ENCODE measurements at regions not wholly inside any gene's neighbourhood (a gene's known extent, or its start where the extent isn't known, plus 50 kb on each side); places are given as distances from the start of the nearest gene placed in this dataset.

- Histone ChIP-seq H3K36me3 (ENCODE audit: insufficient read depth, low read length) (no peaks in the 10 kb centered on the region), H3K79me2 (ENCODE audit: control insufficient read depth, insufficient read depth, low read length, unreplicated experiment) (no peaks in the 10 kb centered on the region), H3K27me3 (ENCODE audit: insufficient read depth, low read length) (no peaks in the 10 kb centered on the region), H3K27ac (ENCODE audit: low read depth, low read length) (no peak overlapping the region), H2AFZ (ENCODE audit: low read length, unreplicated experiment) (no peak overlapping the region), H3K4me1 (ENCODE audit: control insufficient read depth, insufficient read depth, low read length, unreplicated experiment) (no peaks in the 10 kb centered on the region), H3K4me3 (ENCODE audit: low read depth, low read length) (no peak overlapping the region)
Measured at GRCh38 chr13:109885235-109885634, 98.9 kb upstream of the IRS2 start.

DNA sequence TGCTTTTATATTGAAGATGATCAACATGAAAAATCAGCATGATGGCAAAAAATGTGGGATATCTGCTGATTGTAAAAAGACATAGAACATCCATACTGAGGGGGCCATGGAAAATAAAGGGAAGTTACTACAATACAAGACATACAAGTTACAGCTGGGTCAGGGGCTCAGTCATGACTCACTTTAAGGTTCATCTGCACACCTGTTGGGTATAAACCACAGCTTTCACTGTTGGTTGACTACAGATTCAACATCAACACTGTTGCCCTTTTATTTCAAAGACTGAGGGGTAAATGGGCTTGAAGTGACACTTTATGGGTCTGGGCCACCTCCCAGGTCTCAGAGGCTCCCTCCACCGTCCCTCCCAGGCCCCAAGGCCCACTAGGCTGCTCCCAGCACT, 98.1 kb upstream of the IRS2 start:
- no peaks in the 10 kb centered on the region for H3K79me2 ChIP-seq (ENCODE audit: control insufficient read depth, insufficient read depth, low read length, unreplicated experiment)
- H3K27me3 ChIP-seq (ENCODE audit: insufficient read depth, low read length) = no peaks in the 10 kb centered on the region
- no peak overlapping the region for H3K4me3 ChIP-seq (ENCODE audit: low read depth, low read length)
- no peaks in the 10 kb centered on the region for H3K36me3 ChIP-seq (ENCODE audit: insufficient read depth, low read length)
- H3K4me1 ChIP-seq (ENCODE audit: control insufficient read depth, insufficient read depth, low read length, unreplicated experiment) = no peaks in the 10 kb centered on the region
- H2AFZ ChIP-seq (ENCODE audit: low read length, unreplicated experiment) = no peak overlapping the region
- no peak overlapping the region for H3K27ac ChIP-seq (ENCODE audit: low read depth, low read length)

DNA sequence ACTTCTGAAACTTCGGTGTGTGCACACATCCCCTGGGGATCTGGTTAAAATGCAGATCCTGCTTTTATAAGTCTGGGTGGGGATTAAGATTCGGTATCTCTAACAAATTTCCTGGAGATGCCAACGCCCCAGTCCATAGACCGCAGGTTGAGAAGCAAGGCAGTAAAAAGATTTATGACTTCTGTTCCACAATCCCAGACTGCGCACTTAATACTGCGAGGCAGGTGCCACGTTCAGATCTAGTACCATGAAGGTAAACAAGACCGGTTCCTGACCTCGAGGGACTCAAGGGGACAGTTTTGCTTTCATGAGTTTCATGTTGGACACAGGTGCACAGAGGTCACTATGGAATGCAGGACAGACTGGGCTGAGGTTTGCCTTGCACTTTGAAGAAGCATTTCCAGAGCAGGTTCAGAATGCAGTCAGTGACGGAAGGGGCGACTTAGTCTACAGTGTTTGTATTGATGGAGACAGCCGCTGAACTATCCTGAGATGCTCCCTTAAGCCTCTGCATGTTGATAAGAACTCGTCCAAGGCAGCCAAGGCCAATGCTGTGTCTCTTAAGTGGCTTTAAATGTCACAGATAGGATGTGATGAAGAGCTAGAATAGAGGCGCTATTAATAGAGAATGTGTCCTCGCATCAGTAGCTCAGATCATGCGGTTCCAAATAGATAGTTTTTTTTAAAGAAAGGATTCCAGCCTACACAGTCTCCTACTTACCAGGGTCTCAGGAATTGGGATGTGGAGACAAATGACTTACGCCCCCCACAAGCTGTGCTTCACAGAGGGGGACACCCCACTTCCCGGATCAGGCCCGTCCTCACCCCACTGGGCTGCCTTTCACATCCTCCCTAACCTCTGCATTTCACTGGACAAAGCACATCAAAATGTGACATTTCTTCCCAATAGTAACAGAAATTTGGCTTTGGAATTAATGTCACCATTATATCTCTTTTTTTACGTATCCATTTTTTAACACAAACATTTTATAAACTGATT, 97.1 kb upstream of the IRS2 start:
- Histone ChIP-seq H3K4me1 (ENCODE audit: control insufficient read depth, insufficient read depth, low read length, unreplicated experiment) (no peaks in the 10 kb centered on the region), H3K27ac (ENCODE audit: low read depth, low read length) (no peak overlapping the region), H3K79me2 (ENCODE audit: control insufficient read depth, insufficient read depth, low read length, unreplicated experiment) (no peaks in the 10 kb centered on the region), H3K27me3 (ENCODE audit: insufficient read depth, low read length) (no peaks in the 10 kb centered on the region), H3K4me3 (ENCODE audit: low read depth, low read length) (no peak overlapping the region), H2AFZ (ENCODE audit: low read length, unreplicated experiment) (no peak overlapping the region), H3K36me3 (ENCODE audit: insufficient read depth, low read length) (no peaks in the 10 kb centered on the region)

GRCh38 chr13:109881961-109882558, 95.7 kb upstream of the IRS2 start:
- Histone ChIP-seq H3K4me1 (ENCODE audit: control insufficient read depth, insufficient read depth, low read length, unreplicated experiment) (no peaks in the 10 kb centered on the region), H2AFZ (ENCODE audit: low read length, unreplicated experiment) (no peak overlapping the region), H3K36me3 (ENCODE audit: insufficient read depth, low read length) (no peaks in the 10 kb centered on the region), H3K79me2 (ENCODE audit: control insufficient read depth, insufficient read depth, low read length, unreplicated experiment) (no peaks in the 10 kb centered on the region), H3K27me3 (ENCODE audit: insufficient read depth, low read length) (no peaks in the 10 kb centered on the region), H3K27ac (ENCODE audit: low read depth, low read length) (no peak overlapping the region), H3K4me3 (ENCODE audit: low read depth, low read length) (no peak overlapping the region)

- Histone ChIP-seq H3K4me3 (ENCODE audit: low read depth, low read length) (no peak overlapping the region), H3K4me1 (ENCODE audit: control insufficient read depth, insufficient read depth, low read length, unreplicated experiment) (no peaks in the 10 kb centered on the region), H3K27ac (ENCODE audit: low read depth, low read length) (no peak overlapping the region), H3K79me2 (ENCODE audit: control insufficient read depth, insufficient read depth, low read length, unreplicated experiment) (no peaks in the 10 kb centered on the region), H3K27me3 (ENCODE audit: insufficient read depth, low read length) (no peaks in the 10 kb centered on the region), H3K36me3 (ENCODE audit: insufficient read depth, low read length) (no peaks in the 10 kb centered on the region), H2AFZ (ENCODE audit: low read length, unreplicated experiment) (no peak overlapping the region)
Measured at GRCh38 chr13:109881347-109881725, 95.0 kb upstream of the IRS2 start.

GRCh38 chr13:109880371-109881346, 94.3 kb upstream of the IRS2 start:
- no peaks in the 10 kb centered on the region for H3K27me3 ChIP-seq (ENCODE audit: insufficient read depth, low read length)
- no peaks in the 10 kb centered on the region for H3K36me3 ChIP-seq (ENCODE audit: insufficient read depth, low read length)
- H3K4me3 ChIP-seq (ENCODE audit: low read depth, low read length) = no peak overlapping the region
- H3K27ac ChIP-seq (ENCODE audit: low read depth, low read length) = no peak overlapping the region
- H3K79me2 ChIP-seq (ENCODE audit: control insufficient read depth, insufficient read depth, low read length, unreplicated experiment) = no peaks in the 10 kb centered on the region
- H2AFZ ChIP-seq (ENCODE audit: low read length, unreplicated experiment) = no peak overlapping the region
- peaks cover 4% of the 10 kb centered on the region for H3K4me1 ChIP-seq (ENCODE audit: control insufficient read depth, insufficient read depth, low read length, unreplicated experiment)

DNA sequence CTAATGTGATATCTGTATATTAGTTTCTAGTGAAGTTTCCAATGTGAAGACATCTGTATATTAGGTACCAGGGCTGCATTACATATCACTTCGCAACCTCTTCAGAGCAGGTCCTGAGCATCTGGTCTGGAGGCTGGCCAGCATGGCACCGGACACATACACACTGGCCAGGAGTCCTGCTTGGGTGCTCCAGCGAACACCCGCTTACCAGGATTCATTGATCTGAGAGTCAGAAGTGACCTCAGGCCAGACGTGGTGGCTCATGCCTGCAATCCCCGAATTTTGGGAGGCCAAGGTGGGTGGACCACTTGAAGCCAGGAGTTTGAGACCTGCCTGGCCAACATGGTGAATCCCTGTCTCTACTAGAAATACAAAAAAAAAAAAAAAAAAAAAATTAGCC, 93.0 kb upstream of the IRS2 start:
- Histone ChIP-seq H3K79me2 (ENCODE audit: control insufficient read depth, insufficient read depth, low read length, unreplicated experiment) (no peaks in the 10 kb centered on the region), H3K4me1 (ENCODE audit: control insufficient read depth, insufficient read depth, low read length, unreplicated experiment) (peaks cover 17% of the 10 kb centered on the region), H2AFZ (ENCODE audit: low read length, unreplicated experiment) (no peak overlapping the region), H3K36me3 (ENCODE audit: insufficient read depth, low read length) (no peaks in the 10 kb centered on the region), H3K4me3 (ENCODE audit: low read depth, low read length) (no peak overlapping the region), H3K27me3 (ENCODE audit: insufficient read depth, low read length) (no peaks in the 10 kb centered on the region), H3K27ac (ENCODE audit: low read depth, low read length) (no peak overlapping the region)

DNA sequence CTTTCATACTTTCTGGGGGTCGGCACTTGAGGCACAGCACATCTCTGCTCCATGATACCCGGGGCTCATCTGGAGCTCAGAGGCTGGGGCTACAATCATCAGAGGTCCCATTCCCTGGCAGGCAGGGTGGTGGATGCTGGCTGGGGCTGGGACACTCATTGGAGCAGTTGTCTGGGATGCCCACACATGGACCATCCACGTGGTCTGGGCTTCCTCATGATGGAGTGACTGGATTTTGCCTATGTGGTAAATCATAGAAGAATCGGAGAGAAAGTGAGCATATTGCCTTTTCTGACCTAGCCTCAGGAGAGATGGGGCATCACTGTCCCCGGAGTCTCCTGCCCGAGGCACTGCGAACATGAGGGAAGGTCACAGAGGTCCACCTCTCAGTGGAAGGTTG, 91.4 kb upstream of the IRS2 start:
- H3K27ac ChIP-seq (ENCODE audit: low read depth, low read length) = no peak overlapping the region
- no peaks in the 10 kb centered on the region for H3K27me3 ChIP-seq (ENCODE audit: insufficient read depth, low read length)
- H3K4me3 ChIP-seq (ENCODE audit: low read depth, low read length) = no peak overlapping the region
- H3K4me1 ChIP-seq (ENCODE audit: control insufficient read depth, insufficient read depth, low read length, unreplicated experiment) = peaks cover 20% of the 10 kb centered on the region
- H2AFZ ChIP-seq (ENCODE audit: low read length, unreplicated experiment) = no peak overlapping the region
- no peaks in the 10 kb centered on the region for H3K36me3 ChIP-seq (ENCODE audit: insufficient read depth, low read length)
- H3K79me2 ChIP-seq (ENCODE audit: control insufficient read depth, insufficient read depth, low read length, unreplicated experiment) = no peaks in the 10 kb centered on the region

DNA sequence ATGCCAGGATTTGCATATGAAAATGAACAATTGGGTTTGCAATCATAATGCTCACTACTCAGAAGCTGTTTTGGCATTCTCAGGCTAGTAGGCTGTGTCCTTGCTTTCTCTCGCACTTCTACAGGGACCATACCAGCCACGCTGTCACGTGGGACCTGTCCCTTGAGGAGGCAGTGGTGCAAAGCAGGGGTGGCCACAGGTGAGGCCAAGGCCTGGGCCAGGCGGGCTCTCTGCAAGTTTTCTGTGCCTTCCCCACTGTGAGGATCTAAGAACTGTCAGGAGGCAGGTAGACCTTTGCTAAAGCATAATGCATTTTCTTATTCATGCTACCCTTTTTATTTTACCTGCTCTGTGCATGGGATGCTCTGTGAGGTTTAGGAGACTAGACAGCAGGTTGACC, 89.4 kb upstream of the IRS2 start:
- Histone ChIP-seq H3K4me1 (ENCODE audit: control insufficient read depth, insufficient read depth, low read length, unreplicated experiment) (peaks cover 20% of the 10 kb centered on the region), H3K36me3 (ENCODE audit: insufficient read depth, low read length) (no peaks in the 10 kb centered on the region), H3K27ac (ENCODE audit: low read depth, low read length) (no peak overlapping the region), H3K79me2 (ENCODE audit: control insufficient read depth, insufficient read depth, low read length, unreplicated experiment) (no peaks in the 10 kb centered on the region), H3K27me3 (ENCODE audit: insufficient read depth, low read length) (no peaks in the 10 kb centered on the region), H3K4me3 (ENCODE audit: low read depth, low read length) (no peak overlapping the region), H2AFZ (ENCODE audit: low read length, unreplicated experiment) (no peak overlapping the region)
